Endothelial cell of umbilical vein (primary cell): ENCODE measurements at regions not wholly inside any gene's neighbourhood (a gene's known extent, or its start where the extent isn't known, plus 50 kb on each side); places are given as distances from the start of the nearest gene placed in this dataset.

Experiments used
- BruUV-seq: library from RNA; stranded (reverse); fragments of 400-500 nt; replicated peaks from 2 replicates; lab custom pipeline; 2021; lab: Mats Ljungman, UMichigan
- CTCF ChIA-PET: fragments of 300-600, 350-600 bp; sonication (Branson Sonifier 250); formaldehyde crosslinking; loops from one replicate; lab custom pipeline; 2021; ENCODE audit warnings: antibody characterized with exemption, inconsistent platforms; lab: Charles Lee
- POLR2A ChIA-PET: fragments of 300-600, 350-600 bp; sonication (Branson Sonifier 250); formaldehyde crosslinking; loops from one replicate; lab custom pipeline; 2021; ENCODE audit warnings: antibody characterized with exemption, inconsistent platforms; lab: Charles Lee
- DNase-seq: peaks from one replicate; pipeline ENCODE4 v3.0.0-alpha.2; 2011; ENCODE audit warnings: low read depth, low spot score
- FAIRE-seq: peaks from 2 replicates; lab custom pipeline; 2011; peaks lifted over from hg19 to GRCh38; lab: Jason Lieb, UNC
- H2AFZ ChIP-seq: 2 replicates; pipeline ENCODE4 v1.6.0; 2012; ENCODE audit warnings: low read depth, low read length, control low read depth, inconsistent platforms
- H3K27ac ChIP-seq: 2 replicates; pipeline ENCODE4 v1.5.1; 2011; ENCODE audit warnings: low read depth, mild to moderate bottlenecking, control low read depth, low read length, moderate library complexity; ENCODE audit not compliant: insufficient read depth
- H3K27me3 ChIP-seq, 2 experiments: 2 replicates each; pipeline versions ENCODE4 v1.6.0 to v1.6.1; 2011; ENCODE audit warnings: low read length in 2 of 2, mixed read lengths in 1 of 2; ENCODE audit not compliant: control insufficient read depth in 2 of 2, insufficient read depth in 2 of 2
- H3K36me3 ChIP-seq, 2 experiments: 2 replicates in 1 of 2; 3 replicates in 1 of 2; pipeline ENCODE4 v1.5.1; 2011; ENCODE audit warnings: low read length in 2 of 2, mild to moderate bottlenecking in 1 of 2, moderate library complexity in 1 of 2; ENCODE audit not compliant: control insufficient read depth in 2 of 2, insufficient read depth in 2 of 2; ENCODE audit errors: extremely low read depth in 1 of 2
- H3K4me1 ChIP-seq: 3 replicates; pipeline ENCODE4 v1.5.1; 2011; ENCODE audit warnings: mild to moderate bottlenecking, low read length; ENCODE audit not compliant: control insufficient read depth, insufficient read depth; ENCODE audit errors: extremely low read depth
- H3K4me2 ChIP-seq: 2 replicates; pipeline ENCODE4 v1.6.1; 2011; ENCODE audit warnings: low read length, control low read depth, mixed read lengths; ENCODE audit not compliant: insufficient read depth
- H3K4me3 ChIP-seq, 3 experiments: fragments of 200-600 bp in 1 of 3; sonication (generic), shearing (Covaris generic) in 1 of 3; replicated peaks in 1 of 3; 2 replicates each; pipeline ENCODE4 v1.5.1; 2011 to 2016; ENCODE audit warnings: control low read depth in 3 of 3, low read length in 3 of 3, mild to moderate bottlenecking in 2 of 3, inconsistent platforms in 1 of 3, low read depth in 1 of 3, moderate library complexity in 1 of 3; ENCODE audit not compliant: insufficient read depth in 1 of 3
- H3K79me2 ChIP-seq: 2 replicates; pipeline ENCODE4 v1.6.0; 2012; ENCODE audit warnings: low read length, inconsistent platforms; ENCODE audit not compliant: control insufficient read depth, insufficient read depth
- H3K9ac ChIP-seq: replicated peaks from 2 replicates; pipeline ENCODE3; 2011; ENCODE audit warnings: low read length, control low read depth; ENCODE audit not compliant: insufficient read depth; ENCODE audit errors: extremely low read depth
- H3K9me1 ChIP-seq: replicated peaks from 3 replicates; pipeline ENCODE4 v1.6.0; 2011; ENCODE audit warnings: mild to moderate bottlenecking, low read length; ENCODE audit not compliant: control insufficient read depth, insufficient read depth; ENCODE audit errors: extremely low read depth
- H3K9me3 ChIP-seq: replicated peaks from 2 replicates; pipeline ENCODE4 v1.5.1; 2012; ENCODE audit warnings: low read length, inconsistent platforms; ENCODE audit not compliant: control insufficient read depth, insufficient read depth
- H4K20me1 ChIP-seq: replicated peaks from 2 replicates; pipeline ENCODE3; 2011; ENCODE audit warnings: mild to moderate bottlenecking, low read length; ENCODE audit not compliant: control insufficient read depth, insufficient read depth; ENCODE audit errors: extremely low read depth
- EZH2 ChIP-seq: IDR thresholded peaks from 2 replicates; pipeline ENCODE4 v1.6.1; 2012; ENCODE audit warnings: borderline replicate concordance, low read depth, mild to moderate bottlenecking, moderate library complexity, low read length, inconsistent platforms; ENCODE audit not compliant: severe bottlenecking
- FOS ChIP-seq: IDR thresholded peaks from 2 replicates; pipeline ENCODE4 v1.6.1; 2011; ENCODE audit warnings: mild to moderate bottlenecking, low read length, moderate library complexity, borderline replicate concordance; ENCODE audit not compliant: insufficient read depth
- GATA2 ChIP-seq: IDR thresholded peaks from 2 replicates; pipeline ENCODE4 v1.7.0; 2011; ENCODE audit warnings: low read depth, mild to moderate bottlenecking, moderate library complexity, mixed read lengths, low read length; ENCODE audit not compliant: insufficient read length, insufficient read depth
- JUN ChIP-seq: IDR thresholded peaks from 2 replicates; pipeline ENCODE4 v1.6.1; 2011; ENCODE audit warnings: borderline replicate concordance, low read depth; ENCODE audit not compliant: insufficient read length, insufficient read depth
- MAX ChIP-seq: IDR thresholded peaks from 2 replicates; pipeline ENCODE4 v1.6.1; 2011; ENCODE audit not compliant: insufficient read depth, insufficient read length
- MYC ChIP-seq: IDR thresholded peaks from one replicate; pipeline ENCODE4 v1.6.1; 2011; ENCODE audit warnings: mild to moderate bottlenecking, low read depth, low read length
- POLR2A ChIP-seq: IDR thresholded peaks from 2 replicates; pipeline ENCODE4 v1.6.1; 2012; ENCODE audit warnings: low read depth, mild to moderate bottlenecking, control low read depth, low read length
- POLR2AphosphoS5 ChIP-seq: IDR thresholded peaks from 2 replicates; pipeline ENCODE4 v1.6.1; 2012; ENCODE audit warnings: low read depth, mild to moderate bottlenecking, control low read depth, low read length, moderate library complexity; ENCODE audit not compliant: insufficient read depth
- dilution Hi-C: fragments of 300-500 bp; cut with MboI; formaldehyde crosslinking; loops from one replicate; pipeline ENCODE4 v1.15.0; 2019; ENCODE audit warnings: low sequenced_read_pairs; ENCODE audit not compliant: extremely low pct_ligation_motif_present
- intact Hi-C: fragments of 100-400 bp; cut with micrococcal nuclease; formaldehyde crosslinking; loops from one replicate; pipeline ENCODE4 v1.10.0; 2022
- TF ChIP-seq, protein P1 (sequence below), 2 donors: IDR thresholded peaks; 1 replicate in 1 of 2; 2 replicates in 1 of 2; pipeline ENCODE4 v1.5.1; 2011; ENCODE audit warnings: low read length in 2 of 2, mild to moderate bottlenecking in 2 of 2, moderate library complexity in 2 of 2, control low read depth in 1 of 2, inconsistent platforms in 1 of 2, low read depth in 1 of 2; ENCODE audit not compliant: insufficient read depth in 1 of 2; ENCODE audit errors: extremely low read depth in 1 of 2

- no peak for FAIRE-seq
- intact Hi-C loops: no loop called here
- Histone ChIP-seq H3K9me1 (no peaks in the 10 kb centered on the region), H4K20me1 (no peaks in the 10 kb centered on the region), H2AFZ (no peak overlapping the region), H3K9me3 (no peaks in the 10 kb centered on the region), H3K4me3 (no peak overlapping the region), H3K36me3 (no peaks in the 10 kb centered on the region), H3K27me3 (no peaks in the 10 kb centered on the region), H3K27ac (no peak overlapping the region), H3K79me2 (no peaks in the 10 kb centered on the region), H3K9ac (no peak overlapping the region), H3K4me2 (no peak overlapping the region), H3K4me1 (no peaks in the 10 kb centered on the region)
- BruUV-seq: no TSS peak
- dilution Hi-C loops: no loop called here
- CTCF ChIA-PET: no interaction called here
- DNase-seq: no peak
- no peak for TF ChIP-seq FOS
- POLR2A ChIA-PET: no interaction called here
Measured at GRCh38 chr9:24712206-24712605, 166.5 kb upstream of the IZUMO3 start.

DNA sequence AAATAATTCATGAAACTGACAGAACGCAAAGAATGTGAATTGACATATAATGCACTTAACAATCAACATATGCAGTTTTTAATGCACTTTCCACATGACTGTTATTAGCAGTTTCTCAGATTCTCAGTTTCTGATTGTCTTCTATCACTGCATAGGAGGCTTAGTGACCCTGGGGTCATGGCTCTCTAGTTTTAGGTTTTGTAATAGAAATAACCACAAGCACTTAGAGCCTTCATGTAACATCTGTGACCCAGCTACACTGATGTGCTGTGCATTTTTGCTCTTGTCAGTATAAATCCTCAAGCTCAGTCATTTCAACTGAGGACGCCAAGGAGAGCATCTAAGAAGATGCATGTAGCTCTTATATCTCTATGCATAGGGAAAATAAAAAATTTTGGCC lies 163.1 kb upstream of the IZUMO3 start:
- no peaks in the 10 kb centered on the region for H3K4me1 ChIP-seq
- ChIA-PET CTCF (no interaction called here), POLR2A (no interaction called here)
- H3K36me3 ChIP-seq: no peaks in the 10 kb centered on the region
- no peak overlapping the region for H3K27ac ChIP-seq
- H3K79me2 ChIP-seq: no peaks in the 10 kb centered on the region
- no peak overlapping the region for H2AFZ ChIP-seq
- no peak for TF ChIP-seq MAX
- TF ChIP-seq POLR2A: no peak
- TF ChIP-seq POLR2AphosphoS5: no peak
- no peak for TF ChIP-seq MYC
- no peak for TF ChIP-seq FOS
- TF ChIP-seq, protein P1, sequence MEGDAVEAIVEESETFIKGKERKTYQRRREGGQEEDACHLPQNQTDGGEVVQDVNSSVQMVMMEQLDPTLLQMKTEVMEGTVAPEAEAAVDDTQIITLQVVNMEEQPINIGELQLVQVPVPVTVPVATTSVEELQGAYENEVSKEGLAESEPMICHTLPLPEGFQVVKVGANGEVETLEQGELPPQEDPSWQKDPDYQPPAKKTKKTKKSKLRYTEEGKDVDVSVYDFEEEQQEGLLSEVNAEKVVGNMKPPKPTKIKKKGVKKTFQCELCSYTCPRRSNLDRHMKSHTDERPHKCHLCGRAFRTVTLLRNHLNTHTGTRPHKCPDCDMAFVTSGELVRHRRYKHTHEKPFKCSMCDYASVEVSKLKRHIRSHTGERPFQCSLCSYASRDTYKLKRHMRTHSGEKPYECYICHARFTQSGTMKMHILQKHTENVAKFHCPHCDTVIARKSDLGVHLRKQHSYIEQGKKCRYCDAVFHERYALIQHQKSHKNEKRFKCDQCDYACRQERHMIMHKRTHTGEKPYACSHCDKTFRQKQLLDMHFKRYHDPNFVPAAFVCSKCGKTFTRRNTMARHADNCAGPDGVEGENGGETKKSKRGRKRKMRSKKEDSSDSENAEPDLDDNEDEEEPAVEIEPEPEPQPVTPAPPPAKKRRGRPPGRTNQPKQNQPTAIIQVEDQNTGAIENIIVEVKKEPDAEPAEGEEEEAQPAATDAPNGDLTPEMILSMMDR (IDR thresholded peaks at IDR 0.05; ENCODE audit: extremely low read depth in 1 of 2, insufficient read depth in 1 of 2, low read depth in 1 of 2, low read length in 2 of 2): no peak
- TF ChIP-seq EZH2: no peak
- no peak for TF ChIP-seq GATA2
- no peak for TF ChIP-seq JUN
- intact Hi-C loops: no loop called here
- H3K9me1 ChIP-seq: no peaks in the 10 kb centered on the region
- H3K4me2 ChIP-seq: no peak overlapping the region
- no peaks in the 10 kb centered on the region for H4K20me1 ChIP-seq
- BruUV-seq: no TSS peak
- no peaks in the 10 kb centered on the region for H3K9me3 ChIP-seq
- FAIRE-seq (no peak), DNase-seq (no peak)
- dilution Hi-C loops: no loop called here
- no peaks in the 10 kb centered on the region for H3K27me3 ChIP-seq
- H3K4me3 ChIP-seq: no peak overlapping the region
- H3K9ac ChIP-seq: no peak overlapping the region
